Dendritic cell treated with granulocyte-macrophage colony-stimulating factor and Interleukin-4, amounts not matched to agents 40 ng/mL and 50 ng/mL, for 4 days (primary cell): ENCODE measurements at regions not wholly inside any gene's neighbourhood (a gene's known extent, or its start where the extent isn't known, plus 50 kb on each side); places are given as distances from the start of the nearest gene placed in this dataset.

ENCODE experiments used
- H3K27ac Mint-ChIP-seq: one replicate; pipeline ENCODE4 v1.8.0; 2022; ENCODE audit warnings: mild to moderate bottlenecking, mixed read lengths
- H3K27me3 Mint-ChIP-seq: one replicate; pipeline ENCODE4 v1.8.0; 2022; ENCODE audit warnings: mild to moderate bottlenecking, mixed read lengths
- H3K36me3 Mint-ChIP-seq: one replicate; pipeline ENCODE4 v1.8.0; 2022; ENCODE audit warnings: low read depth, mixed read lengths
- H3K4me1 Mint-ChIP-seq: one replicate; pipeline ENCODE4 v1.8.0; 2022; ENCODE audit warnings: low read depth, mixed read lengths
- H3K4me3 Mint-ChIP-seq: one replicate; pipeline ENCODE4 v1.8.0; 2022; ENCODE audit warnings: mild to moderate bottlenecking, moderate library complexity, mixed read lengths
- H3K9me3 Mint-ChIP-seq: one replicate; pipeline ENCODE4 v1.8.0; 2022; ENCODE audit warnings: mixed read lengths
- intact Hi-C: fragments of 100-400 bp; cut with micrococcal nuclease; formaldehyde crosslinking; loops from one replicate; pipeline ENCODE4 v1.15.0; 2022

- Mint-ChIP-seq H3K4me3 (no peak overlapping the region), H3K27me3 (peaks cover 10% of the 10 kb centered on the region), H3K27ac (no peak overlapping the region), H3K36me3 (no peaks in the 10 kb centered on the region), H3K9me3 (no peaks in the 10 kb centered on the region), H3K4me1 (peaks cover 5% of the 10 kb centered on the region)
- intact Hi-C loops = no loop called here
Measured at GRCh38 chr11:15864026-15864805, 492.1 kb downstream of the SOX6 start.

GRCh38 chr11:15865212-15865987 lies 490.9 kb downstream of the SOX6 start:
- H3K9me3 Mint-ChIP-seq = no peaks in the 10 kb centered on the region
- no peak overlapping the region for H3K4me3 Mint-ChIP-seq
- peaks cover 7% of the 10 kb centered on the region for H3K27me3 Mint-ChIP-seq
- H3K4me1 Mint-ChIP-seq = peaks cover 5% of the 10 kb centered on the region
- H3K36me3 Mint-ChIP-seq = no peaks in the 10 kb centered on the region
- intact Hi-C loops = no loop called here
- no peak overlapping the region for H3K27ac Mint-ChIP-seq

GRCh38 chr11:15867871-15868270 lies 488.5 kb downstream of the SOX6 start:
- Mint-ChIP-seq H3K4me3 (no peak overlapping the region), H3K27me3 (peaks cover 2% of the 10 kb centered on the region), H3K36me3 (no peaks in the 10 kb centered on the region), H3K4me1 (peaks cover 5% of the 10 kb centered on the region), H3K9me3 (no peaks in the 10 kb centered on the region), H3K27ac (no peak overlapping the region)
- intact Hi-C loops = no loop called here

GRCh38 chr11:15870911-15871310 lies 485.4 kb downstream of the SOX6 start:
- H3K27me3 Mint-ChIP-seq = no peaks in the 10 kb centered on the region
- no peak overlapping the region for H3K27ac Mint-ChIP-seq
- H3K4me1 Mint-ChIP-seq = peaks cover 4% of the 10 kb centered on the region
- H3K9me3 Mint-ChIP-seq = no peaks in the 10 kb centered on the region
- no peaks in the 10 kb centered on the region for H3K36me3 Mint-ChIP-seq
- H3K4me3 Mint-ChIP-seq = no peak overlapping the region
- intact Hi-C loops = no loop called here

- H3K4me1 Mint-ChIP-seq = no peaks in the 10 kb centered on the region
- H3K27me3 Mint-ChIP-seq = no peaks in the 10 kb centered on the region
- no peaks in the 10 kb centered on the region for H3K36me3 Mint-ChIP-seq
- no peak overlapping the region for H3K27ac Mint-ChIP-seq
- intact Hi-C loops = no loop called here
- no peak overlapping the region for H3K4me3 Mint-ChIP-seq
- H3K9me3 Mint-ChIP-seq = no peaks in the 10 kb centered on the region
Measured at GRCh38 chr11:15871904-15872626, 484.3 kb downstream of the SOX6 start.

- no peaks in the 10 kb centered on the region for H3K4me1 Mint-ChIP-seq
- no peak overlapping the region for H3K4me3 Mint-ChIP-seq
- no peaks in the 10 kb centered on the region for H3K27me3 Mint-ChIP-seq
- H3K27ac Mint-ChIP-seq = no peak overlapping the region
- intact Hi-C loops = no loop called here
- no peaks in the 10 kb centered on the region for H3K9me3 Mint-ChIP-seq
- H3K36me3 Mint-ChIP-seq = no peaks in the 10 kb centered on the region
Measured at GRCh38 chr11:15873501-15873900, 482.8 kb downstream of the SOX6 start.

- H3K4me3 Mint-ChIP-seq = no peak overlapping the region
- no peaks in the 10 kb centered on the region for H3K27me3 Mint-ChIP-seq
- H3K9me3 Mint-ChIP-seq = no peaks in the 10 kb centered on the region
- H3K4me1 Mint-ChIP-seq = no peaks in the 10 kb centered on the region
- no peaks in the 10 kb centered on the region for H3K36me3 Mint-ChIP-seq
- intact Hi-C loops = no loop called here
- H3K27ac Mint-ChIP-seq = no peak overlapping the region
Measured at GRCh38 chr11:15874704-15875103, 481.6 kb downstream of the SOX6 start.

GRCh38 chr11:15875393-15875792 lies 481.0 kb downstream of the SOX6 start:
- no peak overlapping the region for H3K27ac Mint-ChIP-seq

GRCh38 chr11:15875943-15876342 lies 480.4 kb downstream of the SOX6 start:
- intact Hi-C loops = no loop called here
- H3K9me3 Mint-ChIP-seq = no peaks in the 10 kb centered on the region
- H3K4me1 Mint-ChIP-seq = no peaks in the 10 kb centered on the region
- H3K27ac Mint-ChIP-seq = no peak overlapping the region
- no peak overlapping the region for H3K4me3 Mint-ChIP-seq
- H3K36me3 Mint-ChIP-seq = no peaks in the 10 kb centered on the region
- H3K27me3 Mint-ChIP-seq = no peaks in the 10 kb centered on the region

More at GRCh38 chr11:15875393-15875792, 481.0 kb downstream of the SOX6 start:
- no peak overlapping the region for H3K4me3 Mint-ChIP-seq
- H3K36me3 Mint-ChIP-seq = no peaks in the 10 kb centered on the region
- no peaks in the 10 kb centered on the region for H3K4me1 Mint-ChIP-seq
- intact Hi-C loops = no loop called here
- no peaks in the 10 kb centered on the region for H3K27me3 Mint-ChIP-seq
- H3K9me3 Mint-ChIP-seq = no peaks in the 10 kb centered on the region

GRCh38 chr11:15878756-15879155 lies 477.6 kb downstream of the SOX6 start:
- Mint-ChIP-seq H3K4me1 (peaks cover 5% of the 10 kb centered on the region), H3K4me3 (no peak overlapping the region), H3K36me3 (no peaks in the 10 kb centered on the region), H3K27ac (no peak overlapping the region), H3K27me3 (peaks cover 4% of the 10 kb centered on the region), H3K9me3 (no peaks in the 10 kb centered on the region)
- intact Hi-C loops = no loop called here

- Mint-ChIP-seq H3K4me3 (no peak overlapping the region), H3K27ac (no peak overlapping the region), H3K9me3 (no peaks in the 10 kb centered on the region), H3K4me1 (peaks cover 5% of the 10 kb centered on the region), H3K27me3 (peaks cover 4% of the 10 kb centered on the region), H3K36me3 (no peaks in the 10 kb centered on the region)
- intact Hi-C loops = no loop called here
Measured at GRCh38 chr11:15880291-15880690, 476.1 kb downstream of the SOX6 start.

GRCh38 chr11:15882876-15883454 lies 473.4 kb downstream of the SOX6 start:
- no peak overlapping the region for H3K27ac Mint-ChIP-seq
- intact Hi-C loops = no loop called here
- H3K36me3 Mint-ChIP-seq = no peaks in the 10 kb centered on the region
- H3K27me3 Mint-ChIP-seq = peaks cover 4% of the 10 kb centered on the region
- H3K9me3 Mint-ChIP-seq = no peaks in the 10 kb centered on the region
- H3K4me3 Mint-ChIP-seq = no peak overlapping the region
- peaks cover 5% of the 10 kb centered on the region for H3K4me1 Mint-ChIP-seq

- Mint-ChIP-seq H3K4me3 (no peak overlapping the region), H3K27ac (no peak overlapping the region), H3K4me1 (peaks cover 5% of the 10 kb centered on the region), H3K27me3 (peaks cover 4% of the 10 kb centered on the region), H3K9me3 (no peaks in the 10 kb centered on the region), H3K36me3 (no peaks in the 10 kb centered on the region)
- intact Hi-C loops = no loop called here
Measured at GRCh38 chr11:15883455-15883920, 472.9 kb downstream of the SOX6 start.

- peaks cover 5% of the 10 kb centered on the region for H3K4me1 Mint-ChIP-seq
- no peak overlapping the region for H3K27ac Mint-ChIP-seq
- no peaks in the 10 kb centered on the region for H3K36me3 Mint-ChIP-seq
- peaks cover 4% of the 10 kb centered on the region for H3K27me3 Mint-ChIP-seq
- intact Hi-C loops = no loop called here
- H3K4me3 Mint-ChIP-seq = no peak overlapping the region
- H3K9me3 Mint-ChIP-seq = no peaks in the 10 kb centered on the region
Measured at GRCh38 chr11:15884141-15884540, 472.2 kb downstream of the SOX6 start.
